ENCODE measurements at regions not wholly inside any gene's neighbourhood (a gene's known extent, or its start where the extent isn't known, plus 50 kb on each side); places are given as distances from the start of the nearest gene placed in this dataset.

DNA sequence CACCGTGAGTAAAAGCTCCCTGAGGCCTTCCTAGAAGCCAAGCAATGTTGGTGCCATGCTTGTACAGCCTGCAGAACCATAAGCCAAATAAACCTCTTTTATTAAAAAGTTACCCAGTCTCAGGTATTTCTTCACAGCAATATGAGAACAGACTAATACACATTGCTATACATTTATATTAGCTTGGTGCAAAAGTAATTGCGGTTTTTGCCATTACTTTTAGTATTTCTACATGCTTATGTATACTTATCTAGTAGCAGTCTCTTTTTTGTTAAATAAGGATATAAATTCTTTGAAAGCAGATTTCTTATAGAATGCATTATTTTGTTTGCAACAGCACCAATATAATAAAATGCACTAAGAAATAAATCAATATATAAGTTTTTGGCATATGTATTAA is 619.6 kb downstream of the FSCB start (continued):
- TF ChIP-seq, protein P1, sequence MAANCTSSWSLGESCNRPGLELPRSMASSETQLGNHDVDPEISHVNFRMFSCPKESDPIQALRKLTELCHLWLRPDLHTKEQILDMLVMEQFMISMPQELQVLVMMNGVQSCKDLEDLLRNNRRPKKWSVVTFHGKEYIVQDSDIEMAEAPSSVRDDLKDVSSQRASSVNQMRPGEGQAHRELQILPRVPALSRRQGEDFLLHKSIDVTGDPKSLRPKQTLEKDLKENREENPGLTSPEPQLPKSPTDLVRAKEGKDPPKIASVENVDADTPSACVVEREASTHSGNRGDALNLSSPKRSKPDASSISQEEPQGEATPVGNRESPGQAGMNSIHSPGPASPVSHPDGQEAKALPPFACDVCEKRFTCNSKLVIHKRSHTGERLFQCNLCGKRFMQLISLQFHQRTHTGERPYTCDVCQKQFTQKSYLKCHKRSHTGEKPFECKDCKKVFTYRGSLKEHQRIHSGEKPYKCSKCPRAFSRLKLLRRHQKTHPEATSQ (tag by site-specific recombination; IDR thresholded peaks at IDR 0.05): no peak
- no peak for TF ChIP-seq ZBTB20 (tag by site-specific recombination; IDR thresholded peaks at IDR 0.05)
- TF ChIP-seq ZBTB17 (tag by site-specific recombination; IDR thresholded peaks at IDR 0.05): no peak
- TF ChIP-seq GLIS1 (tag by site-specific recombination; IDR thresholded peaks at IDR 0.05): no peak
- no peak for TF ChIP-seq ZNF561 (tag by site-specific recombination; IDR thresholded peaks at IDR 0.05; ENCODE audit: borderline replicate concordance)
- TF ChIP-seq KLF10 (tag by site-specific recombination; IDR thresholded peaks at IDR 0.05): no peak

DNA sequence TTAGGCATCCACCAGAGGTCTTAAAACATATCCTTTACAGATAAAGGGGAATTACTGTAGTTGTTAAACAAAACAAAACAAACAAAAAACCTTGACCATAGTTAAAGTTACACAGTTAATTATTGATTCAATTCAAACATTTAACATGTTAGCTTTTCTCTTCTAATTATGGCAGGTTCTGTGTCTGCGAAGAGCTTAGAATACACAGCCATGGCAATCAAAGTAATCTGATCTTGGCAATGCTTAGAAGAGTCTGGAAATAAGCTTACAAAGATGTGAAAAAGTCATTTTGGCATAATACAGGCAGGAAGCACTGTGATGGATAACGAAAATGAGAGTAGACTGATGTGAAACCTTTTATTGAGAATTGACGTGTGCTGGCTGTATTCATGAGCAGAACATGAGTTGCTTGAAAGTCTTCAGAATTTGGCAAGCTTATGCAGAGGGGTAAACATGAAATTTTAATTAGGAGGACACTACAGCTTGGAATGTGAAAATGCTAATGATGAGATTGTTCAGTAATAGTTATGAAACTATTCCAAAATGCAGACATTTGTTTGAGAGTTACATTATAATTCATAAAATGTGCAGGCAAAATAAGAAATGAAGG is 629.6 kb downstream of the FSCB start:
- POLR2A ChIA-PET: no interaction called here
- CTCF ChIA-PET: interaction anchor here (0.7 kb wide), 1 partner anchor 17 kb away, joined by 4 read pairs; no protein-coding TSS in a partner anchor

DNA sequence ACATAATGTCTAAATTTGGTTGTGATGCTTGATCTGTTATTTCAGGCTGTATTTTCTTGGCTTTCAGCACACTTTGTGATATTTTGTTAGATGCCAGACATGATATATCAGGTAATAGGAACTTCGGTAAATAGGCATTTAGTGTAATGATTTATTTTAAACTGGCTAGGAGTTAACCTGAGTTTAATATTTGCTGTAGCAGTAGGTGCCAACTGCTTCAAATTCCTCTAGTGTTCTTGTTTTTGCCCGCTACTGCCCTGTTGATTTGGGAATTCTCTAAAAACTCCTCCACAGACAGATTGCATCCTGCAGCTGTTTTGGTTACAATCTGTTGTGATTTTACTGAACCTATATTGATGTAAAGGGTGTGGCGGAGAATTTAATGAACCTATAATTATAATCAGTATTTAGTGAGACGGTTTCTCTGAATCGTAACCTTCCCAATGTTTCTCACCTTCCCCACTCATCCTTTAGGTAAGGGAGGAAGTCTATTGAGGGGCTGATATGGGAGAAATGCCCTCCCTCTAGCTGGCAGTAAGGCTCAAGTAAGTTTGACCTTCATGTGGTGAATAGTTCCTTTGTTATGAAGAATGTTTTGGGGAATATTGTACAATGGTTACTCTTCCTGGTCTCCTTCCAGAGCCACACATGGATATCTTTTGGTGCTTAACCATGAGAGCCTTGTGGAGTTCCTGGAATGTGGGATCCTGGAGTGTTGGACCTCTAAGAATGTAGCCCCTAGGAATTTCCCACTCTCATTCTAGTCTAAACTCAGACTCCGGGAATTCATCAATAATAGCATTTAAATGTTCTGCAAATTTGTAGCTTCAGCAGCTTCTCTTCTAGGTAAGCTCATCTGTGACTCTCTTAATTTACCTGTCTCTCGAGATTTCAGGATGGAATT is 634.1 kb downstream of the FSCB start:
- H3K9me3 ChIP-seq (ENCODE audit: control insufficient read depth, insufficient read depth, low read depth, low read length): no peaks in the 10 kb centered on the region
- CTCF ChIA-PET: interaction anchor here (0.9 kb wide), 1 partner anchor 21 kb away, joined by 3 read pairs; no protein-coding TSS in a partner anchor
- H3K27ac ChIP-seq (ENCODE audit: extremely low read depth, low read depth, low read length): no peak overlapping the region
- H3K4me3 ChIP-seq (ENCODE audit: low read depth, low read length): no peak overlapping the region
- no peaks in the 10 kb centered on the region for H3K4me1 ChIP-seq (ENCODE audit: control insufficient read depth, insufficient read depth, low read length)
- no peaks in the 10 kb centered on the region for H3K36me3 ChIP-seq (ENCODE audit: control insufficient read depth in 2 of 2, insufficient read depth in 1 of 2, low read length in 2 of 2)
- POLR2A ChIA-PET: no interaction called here
- TF ChIP-seq ZSCAN30 (tag by site-specific recombination; IDR thresholded peaks at IDR 0.05): no peak
- TF ChIP-seq, protein P2, sequence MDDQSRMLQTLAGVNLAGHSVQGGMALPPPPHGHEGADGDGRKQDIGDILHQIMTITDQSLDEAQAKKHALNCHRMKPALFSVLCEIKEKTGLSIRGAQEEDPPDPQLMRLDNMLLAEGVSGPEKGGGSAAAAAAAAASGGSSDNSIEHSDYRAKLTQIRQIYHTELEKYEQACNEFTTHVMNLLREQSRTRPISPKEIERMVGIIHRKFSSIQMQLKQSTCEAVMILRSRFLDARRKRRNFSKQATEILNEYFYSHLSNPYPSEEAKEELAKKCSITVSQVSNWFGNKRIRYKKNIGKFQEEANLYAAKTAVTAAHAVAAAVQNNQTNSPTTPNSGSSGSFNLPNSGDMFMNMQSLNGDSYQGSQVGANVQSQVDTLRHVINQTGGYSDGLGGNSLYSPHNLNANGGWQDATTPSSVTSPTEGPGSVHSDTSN (CRISPR knock-in tag; IDR thresholded peaks at IDR 0.05): no peak
- TF ChIP-seq SETDB1 (IDR thresholded peaks at IDR 0.05; ENCODE audit: insufficient read length, low read length): no peak
- no peak for TF ChIP-seq ZNF530 (tag by site-specific recombination; IDR thresholded peaks at IDR 0.05; ENCODE audit: low read depth)
- no peak for TF ChIP-seq ZNF335 (tag by site-specific recombination; conservative IDR thresholded peaks at IDR 0.05)
- TF ChIP-seq ZNF792 (tag by site-specific recombination; IDR thresholded peaks at IDR 0.05): no peak
- no peak for TF ChIP-seq GLIS1 (tag by site-specific recombination; IDR thresholded peaks at IDR 0.05)
- no peak for TF ChIP-seq ZNF654 (tag by site-specific recombination; IDR thresholded peaks at IDR 0.05; ENCODE audit: low read depth)
- TF ChIP-seq ZNF664 (tag by site-specific recombination; IDR thresholded peaks at IDR 0.05): no peak
- TF ChIP-seq ZNF221 (tag by site-specific recombination; IDR thresholded peaks at IDR 0.05; ENCODE audit: borderline replicate concordance): no peak
- no peak for TF ChIP-seq ZBTB7A (tag by site-specific recombination; IDR thresholded peaks at IDR 0.05; ENCODE audit: low read depth)
- no peak for TF ChIP-seq ZNF146 (tag by site-specific recombination; IDR thresholded peaks at IDR 0.05)
- TF ChIP-seq, protein P3, sequence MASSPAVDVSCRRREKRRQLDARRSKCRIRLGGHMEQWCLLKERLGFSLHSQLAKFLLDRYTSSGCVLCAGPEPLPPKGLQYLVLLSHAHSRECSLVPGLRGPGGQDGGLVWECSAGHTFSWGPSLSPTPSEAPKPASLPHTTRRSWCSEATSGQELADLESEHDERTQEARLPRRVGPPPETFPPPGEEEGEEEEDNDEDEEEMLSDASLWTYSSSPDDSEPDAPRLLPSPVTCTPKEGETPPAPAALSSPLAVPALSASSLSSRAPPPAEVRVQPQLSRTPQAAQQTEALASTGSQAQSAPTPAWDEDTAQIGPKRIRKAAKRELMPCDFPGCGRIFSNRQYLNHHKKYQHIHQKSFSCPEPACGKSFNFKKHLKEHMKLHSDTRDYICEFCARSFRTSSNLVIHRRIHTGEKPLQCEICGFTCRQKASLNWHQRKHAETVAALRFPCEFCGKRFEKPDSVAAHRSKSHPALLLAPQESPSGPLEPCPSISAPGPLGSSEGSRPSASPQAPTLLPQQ (tag by site-specific recombination; IDR thresholded peaks at IDR 0.05): no peak
- TF ChIP-seq MYNN (tag by site-specific recombination; IDR thresholded peaks at IDR 0.05; ENCODE audit: borderline replicate concordance): no peak
- TF ChIP-seq ZNF555 (tag by site-specific recombination; conservative IDR thresholded peaks at IDR 0.05): no peak

More for the DNA sequence above, 629.6 kb downstream of the FSCB start:
- Histone ChIP-seq H3K4me1 (ENCODE audit: control insufficient read depth, insufficient read depth, low read length) (no peaks in the 10 kb centered on the region), H3K27ac (ENCODE audit: extremely low read depth, low read depth, low read length) (no peak overlapping the region), H3K9me3 (ENCODE audit: control insufficient read depth, insufficient read depth, low read depth, low read length) (no peaks in the 10 kb centered on the region), H3K36me3 (ENCODE audit: control insufficient read depth in 2 of 2, insufficient read depth in 1 of 2, low read length in 2 of 2) (no peaks in the 10 kb centered on the region), H3K4me3 (ENCODE audit: low read depth, low read length) (no peak overlapping the region)
- TF ChIP-seq, protein P4, sequence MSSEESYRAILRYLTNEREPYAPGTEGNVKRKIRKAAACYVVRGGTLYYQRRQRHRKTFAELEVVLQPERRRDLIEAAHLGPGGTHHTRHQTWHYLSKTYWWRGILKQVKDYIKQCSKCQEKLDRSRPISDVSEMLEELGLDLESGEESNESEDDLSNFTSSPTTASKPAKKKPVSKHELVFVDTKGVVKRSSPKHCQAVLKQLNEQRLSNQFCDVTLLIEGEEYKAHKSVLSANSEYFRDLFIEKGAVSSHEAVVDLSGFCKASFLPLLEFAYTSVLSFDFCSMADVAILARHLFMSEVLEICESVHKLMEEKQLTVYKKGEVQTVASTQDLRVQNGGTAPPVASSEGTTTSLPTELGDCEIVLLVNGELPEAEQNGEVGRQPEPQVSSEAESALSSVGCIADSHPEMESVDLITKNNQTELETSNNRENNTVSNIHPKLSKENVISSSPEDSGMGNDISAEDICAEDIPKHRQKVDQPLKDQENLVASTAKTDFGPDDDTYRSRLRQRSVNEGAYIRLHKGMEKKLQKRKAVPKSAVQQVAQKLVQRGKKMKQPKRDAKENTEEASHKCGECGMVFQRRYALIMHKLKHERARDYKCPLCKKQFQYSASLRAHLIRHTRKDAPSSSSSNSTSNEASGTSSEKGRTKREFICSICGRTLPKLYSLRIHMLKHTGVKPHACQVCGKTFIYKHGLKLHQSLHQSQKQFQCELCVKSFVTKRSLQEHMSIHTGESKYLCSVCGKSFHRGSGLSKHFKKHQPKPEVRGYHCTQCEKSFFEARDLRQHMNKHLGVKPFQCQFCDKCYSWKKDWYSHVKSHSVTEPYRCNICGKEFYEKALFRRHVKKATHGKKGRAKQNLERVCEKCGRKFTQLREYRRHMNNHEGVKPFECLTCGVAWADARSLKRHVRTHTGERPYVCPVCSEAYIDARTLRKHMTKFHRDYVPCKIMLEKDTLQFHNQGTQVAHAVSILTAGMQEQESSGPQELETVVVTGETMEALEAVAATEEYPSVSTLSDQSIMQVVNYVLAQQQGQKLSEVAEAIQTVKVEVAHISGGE (tag by site-specific recombination; conservative IDR thresholded peaks at IDR 0.05; ENCODE audit: low read depth): no peak
- no peak for TF ChIP-seq YY1 (tag by site-specific recombination; IDR thresholded peaks at IDR 0.05)
- no peak for TF ChIP-seq ZNF10 (tag by site-specific recombination; IDR thresholded peaks at IDR 0.05)
- no peak for TF ChIP-seq ZNF623 (tag by site-specific recombination; IDR thresholded peaks at IDR 0.05)
- TF ChIP-seq ZNF610 (tag by site-specific recombination; IDR thresholded peaks at IDR 0.05; ENCODE audit: borderline replicate concordance): no peak
- TF ChIP-seq ZNF626 (tag by site-specific recombination; IDR thresholded peaks at IDR 0.05): no peak
- TF ChIP-seq ZBTB8A (tag by site-specific recombination; IDR thresholded peaks at IDR 0.05): no peak
- no peak for TF ChIP-seq HOXD13 (CRISPR knock-in tag; IDR thresholded peaks at IDR 0.05; ENCODE audit: borderline replicate concordance)
- TF ChIP-seq ZNF785 (tag by site-specific recombination; IDR thresholded peaks at IDR 0.05): no peak

All from HEK293 (cell line).